Uterus (tissue), 3 donors: ENCODE measurements at regions not wholly inside any gene's neighbourhood (a gene's known extent, or its start where the extent isn't known, plus 50 kb on each side); places are given as distances from the start of the nearest gene placed in this dataset.

Experiments
- DNase-seq, 2 donors: peaks; one replicate each; pipeline ENCODE4 v3.0.0-alpha.2; 2019 to 2020
- H3K27ac ChIP-seq, 2 donors: fragments of 200-600 bp; sonication (generic); 1 replicate in 1 of 2; 2 replicates in 1 of 2; pipeline ENCODE4 v1.5.1; 2016 to 2018
- H3K27me3 ChIP-seq, 2 donors: fragments of 200-600 bp; sonication (generic); one replicate each; pipeline ENCODE4 v1.5.1; 2018 to 2019; ENCODE audit warnings: control low read depth in 1 of 2
- H3K36me3 ChIP-seq, 2 donors: fragments of 200-600 bp; sonication (generic); one replicate each; pipeline ENCODE4 v1.5.1; 2019; ENCODE audit warnings: control low read depth in 1 of 2
- H3K4me1 ChIP-seq, 2 donors: fragments of 200-600 bp; sonication (generic); one replicate each; pipeline ENCODE4 v1.5.1; 2018 to 2019; ENCODE audit warnings: control low read depth in 1 of 2
- H3K4me3 ChIP-seq, 2 donors: fragments of 200-600 bp; sonication (generic); 1 replicate in 1 of 2; 2 replicates in 1 of 2; pipeline ENCODE4 v1.5.1; 2018 to 2019; ENCODE audit warnings: mild to moderate bottlenecking in 1 of 2
- H3K9me3 ChIP-seq, 2 donors: fragments of 200-600 bp; sonication (generic); one replicate each; pipeline ENCODE4 v1.5.1; 2019; ENCODE audit warnings: control low read depth in 1 of 2
- CTCF ChIP-seq, 4 experiments: fragments of 200-600 bp in 2 of 4; fragments of 450-650 bp in 2 of 4; sonication (generic) in 2 of 4; IDR thresholded peaks; one replicate each; pipeline ENCODE4 v1.5.1; 2016 to 2019; ENCODE audit warnings: antibody characterized with exemption in 4 of 4, mild to moderate bottlenecking in 2 of 4, moderate library complexity in 1 of 4
- POLR2A ChIP-seq, 2 donors: fragments of 450-650 bp; IDR thresholded peaks; one replicate each; pipeline ENCODE4 v1.6.1; 2016; ENCODE audit warnings: antibody characterized with exemption in 2 of 2, mild to moderate bottlenecking in 1 of 2, moderate library complexity in 1 of 2
- intact Hi-C: fragments of 100-400 bp; cut with DNase I; formaldehyde crosslinking; loops from one replicate; pipeline ENCODE4 v1.15.1; 2023; ENCODE audit warnings: low total_unique reads
- donor health status: DM: yes; HTN: yes; CAD: no.

GRCh38 chr22:47686594-47687345 lies 924.3 kb downstream of the TBC1D22A start:
- H3K4me1 ChIP-seq, result no peaks in the 10 kb centered on the region
- intact Hi-C loops, result no loop called here
- H3K4me3 ChIP-seq, result no peak overlapping the region
- TF ChIP-seq POLR2A (IDR thresholded peaks at IDR 0.05) (no peak), CTCF (IDR thresholded peaks at IDR 0.05) (no peak)
- no peak overlapping the region for H3K27ac ChIP-seq
- no peak for DNase-seq
- no peaks in the 10 kb centered on the region for H3K27me3 ChIP-seq
- no peaks in the 10 kb centered on the region for H3K36me3 ChIP-seq
- no peaks in the 10 kb centered on the region for H3K9me3 ChIP-seq

GRCh38 chr22:47681411-47682165 lies 919.1 kb downstream of the TBC1D22A start:
- H3K27ac ChIP-seq, result no peak overlapping the region
- H3K4me1 ChIP-seq, result no peaks in the 10 kb centered on the region
- no peak overlapping the region for H3K4me3 ChIP-seq
- intact Hi-C loops, result no loop called here
- TF ChIP-seq POLR2A (IDR thresholded peaks at IDR 0.05) (no peak), CTCF (IDR thresholded peaks at IDR 0.05) (no peak)
- no peaks in the 10 kb centered on the region for H3K27me3 ChIP-seq
- H3K36me3 ChIP-seq, result no peaks in the 10 kb centered on the region
- H3K9me3 ChIP-seq, result no peaks in the 10 kb centered on the region
- DNase-seq, result no peak

- H3K4me1 ChIP-seq, result no peaks in the 10 kb centered on the region
- no peak overlapping the region for H3K27ac ChIP-seq
- H3K36me3 ChIP-seq, result no peaks in the 10 kb centered on the region
- H3K27me3 ChIP-seq, result no peaks in the 10 kb centered on the region
- H3K4me3 ChIP-seq, result no peak overlapping the region
- TF ChIP-seq CTCF (IDR thresholded peaks at IDR 0.05) (no peak), POLR2A (IDR thresholded peaks at IDR 0.05) (no peak)
- H3K9me3 ChIP-seq, result no peaks in the 10 kb centered on the region
- no peak for DNase-seq
- intact Hi-C loops, result no loop called here
Observed at GRCh38 chr22:47678636-47679287, 916.3 kb downstream of the TBC1D22A start.

GRCh38 chr22:47678048-47678447 lies 915.6 kb downstream of the TBC1D22A start:
- intact Hi-C loops, result no loop called here
- no peaks in the 10 kb centered on the region for H3K9me3 ChIP-seq
- no peak overlapping the region for H3K4me3 ChIP-seq
- H3K27me3 ChIP-seq, result no peaks in the 10 kb centered on the region
- no peak overlapping the region for H3K27ac ChIP-seq
- DNase-seq, result no peak
- H3K4me1 ChIP-seq, result no peaks in the 10 kb centered on the region
- H3K36me3 ChIP-seq, result no peaks in the 10 kb centered on the region
- TF ChIP-seq POLR2A (IDR thresholded peaks at IDR 0.05) (no peak), CTCF (IDR thresholded peaks at IDR 0.05) (no peak)

GRCh38 chr22:47676685-47677084 lies 914.2 kb downstream of the TBC1D22A start:
- H3K27me3 ChIP-seq, result no peaks in the 10 kb centered on the region
- no peak for DNase-seq
- intact Hi-C loops, result no loop called here
- H3K27ac ChIP-seq, result no peak overlapping the region
- no peaks in the 10 kb centered on the region for H3K36me3 ChIP-seq
- TF ChIP-seq CTCF (IDR thresholded peaks at IDR 0.05) (no peak), POLR2A (IDR thresholded peaks at IDR 0.05) (no peak)
- H3K9me3 ChIP-seq, result no peaks in the 10 kb centered on the region
- H3K4me1 ChIP-seq, result no peaks in the 10 kb centered on the region
- no peak overlapping the region for H3K4me3 ChIP-seq
